Activated naive CD4-positive, alpha-beta T cell treated with anti-CD3 and anti-CD28 coated beads, Interleukin-2, amount 50 U/mL, for 16 hours (primary cell): ENCODE measurements at regions not wholly inside any gene's neighbourhood (a gene's known extent, or its start where the extent isn't known, plus 50 kb on each side); places are given as distances from the start of the nearest gene placed in this dataset.
"Not testable (repeated sequence)": the region's sequence is repeated elsewhere in the genome, so short reads cannot be mapped to it uniquely, and the experiment has no call there.

Experiments used
- DNase-seq: peaks from one replicate; pipeline ENCODE4 v3.0.0-alpha.2; 2020

GRCh38 chr9:78678877-78679276 is 382.0 kb downstream of the PSAT1 start:
- no peak for DNase-seq

GRCh38 chr9:78680196-78680595 is 383.3 kb downstream of the PSAT1 start:
- no peak for DNase-seq

GRCh38 chr9:78682216-78682615 is 385.3 kb downstream of the PSAT1 start:
- DNase-seq: no peak

GRCh38 chr9:78685471-78685870 is 388.5 kb downstream of the PSAT1 start:
- no peak for DNase-seq

GRCh38 chr9:78688796-78689195 is 391.9 kb downstream of the PSAT1 start:
- DNase-seq: no peak

GRCh38 chr9:78691542-78691941 is 394.6 kb downstream of the PSAT1 start:
- no peak for DNase-seq

- no peak for DNase-seq
Measured at GRCh38 chr9:78692871-78693270, 395.9 kb downstream of the PSAT1 start.

GRCh38 chr9:78694974-78695373 is 398.0 kb downstream of the PSAT1 start:
- no peak for DNase-seq

- no peak for DNase-seq
Measured at GRCh38 chr9:78695519-78695918, 398.6 kb downstream of the PSAT1 start.

- DNase-seq: no peak
Measured at GRCh38 chr9:78697618-78698017, 400.7 kb downstream of the PSAT1 start.

- no peak for DNase-seq
Measured at GRCh38 chr9:78698371-78698770, 401.4 kb downstream of the PSAT1 start.

- DNase-seq: not testable (repeated sequence)
Measured at GRCh38 chr9:78699217-78699616, 402.3 kb downstream of the PSAT1 start.

GRCh38 chr9:78704153-78704552 is 407.2 kb downstream of the PSAT1 start:
- not testable (repeated sequence) for DNase-seq

- DNase-seq: no peak
Measured at GRCh38 chr9:78707080-78707479, 410.2 kb downstream of the PSAT1 start.

GRCh38 chr9:78707481-78707991 is 410.6 kb downstream of the PSAT1 start:
- no peak for DNase-seq

GRCh38 chr9:78712903-78713613 is 416.1 kb downstream of the PSAT1 start:
- no peak for DNase-seq

GRCh38 chr9:78713614-78714405 is 416.9 kb downstream of the PSAT1 start:
- DNase-seq: no peak

- DNase-seq: no peak
Measured at GRCh38 chr9:78714576-78714975, 417.7 kb downstream of the PSAT1 start.

- DNase-seq: not testable (repeated sequence)
Measured at GRCh38 chr9:78719029-78719428, 422.1 kb downstream of the PSAT1 start.

GRCh38 chr9:78724896-78725295 is 428.0 kb downstream of the PSAT1 start:
- no peak for DNase-seq

GRCh38 chr9:78725503-78725902 is 428.6 kb downstream of the PSAT1 start:
- no peak for DNase-seq

- no peak for DNase-seq
Measured at GRCh38 chr9:78745331-78745730, 448.4 kb downstream of the PSAT1 start.

- DNase-seq: no peak
Measured at GRCh38 chr9:78746010-78746409, 449.1 kb downstream of the PSAT1 start.

GRCh38 chr9:78753039-78753438 is 456.1 kb downstream of the PSAT1 start:
- DNase-seq: no peak
